ENCODE measurements at regions not wholly inside any gene's neighbourhood (a gene's known extent, or its start where the extent isn't known, plus 50 kb on each side); places are given as distances from the start of the nearest gene placed in this dataset.

- Histone ChIP-seq H3K36me3 (ENCODE audit: control insufficient read depth in 3 of 3, insufficient read depth in 2 of 3, low read depth in 1 of 3, low read length in 3 of 3) (no peaks in the 10 kb centered on the region), H3K27ac (ENCODE audit: low read depth in 1 of 3, low read length in 2 of 3) (no peak overlapping the region), H3K4me1 (ENCODE audit: control insufficient read depth in 3 of 3, insufficient read depth in 2 of 3, low read depth in 1 of 3, low read length in 2 of 3) (peaks cover 0 to 6% (median 0%) of the 10 kb centered on the region in 3 donors), H3K4me3 (ENCODE audit: low read depth in 1 of 3, low read length in 3 of 3) (no peak overlapping the region), H3K9me3 (ENCODE audit: control insufficient read depth in 2 of 2, insufficient read depth in 1 of 2, low read depth in 1 of 2, low read length in 1 of 2) (no peaks in the 10 kb centered on the region), H3K27me3 (ENCODE audit: control insufficient read depth in 3 of 3, insufficient read depth in 3 of 3, low read length in 3 of 3) (no peaks in the 10 kb centered on the region)
- FAIRE-seq (no peak), DNase-seq (peak; percentile 4 to 40)
- 13 to 34% (median 18%) methylated on average over 4 of the region's 4 CpGs for WGBS, 3 donors
Measured at GRCh38 chr18:27847412-27847811, 329.5 kb downstream of the CDH2 start.

GRCh38 chr18:27845897-27846296 is 331.0 kb downstream of the CDH2 start:
- FAIRE-seq: no peak
- 64 to 82% (median 79%) methylated on average over 2 of the region's 2 CpGs for WGBS, 3 donors

GRCh38 chr18:27843783-27844777 is 332.9 kb downstream of the CDH2 start:
- Histone ChIP-seq H3K4me3 (ENCODE audit: low read depth in 1 of 3, low read length in 3 of 3) (no peak overlapping the region), H3K27me3 (ENCODE audit: control insufficient read depth in 3 of 3, insufficient read depth in 3 of 3, low read length in 3 of 3) (no peaks in the 10 kb centered on the region), H3K36me3 (ENCODE audit: control insufficient read depth in 3 of 3, insufficient read depth in 2 of 3, low read depth in 1 of 3, low read length in 3 of 3) (no peaks in the 10 kb centered on the region), H3K4me1 (ENCODE audit: control insufficient read depth in 3 of 3, insufficient read depth in 2 of 3, low read depth in 1 of 3, low read length in 2 of 3) (peaks cover 0 to 6% (median 0%) of the 10 kb centered on the region in 3 donors), H3K27ac (ENCODE audit: low read depth in 1 of 3, low read length in 2 of 3) (no peak overlapping the region), H3K9me3 (ENCODE audit: control insufficient read depth in 2 of 2, insufficient read depth in 1 of 2, low read depth in 1 of 2, low read length in 1 of 2) (no peaks in the 10 kb centered on the region)
- no peak for DNase-seq
- no peak for FAIRE-seq
- WGBS, 3 donors: 21 to 52% (median 25%) methylated on average over 3 of the region's 3 CpGs

More at GRCh38 chr18:27845897-27846296, 331.0 kb downstream of the CDH2 start:
- Histone ChIP-seq H3K9me3 (ENCODE audit: control insufficient read depth in 2 of 2, insufficient read depth in 1 of 2, low read depth in 1 of 2, low read length in 1 of 2) (no peaks in the 10 kb centered on the region), H3K27ac (ENCODE audit: low read depth in 1 of 3, low read length in 2 of 3) (no peak overlapping the region), H3K36me3 (ENCODE audit: control insufficient read depth in 3 of 3, insufficient read depth in 2 of 3, low read depth in 1 of 3, low read length in 3 of 3) (no peaks in the 10 kb centered on the region), H3K4me3 (ENCODE audit: low read depth in 1 of 3, low read length in 3 of 3) (no peak overlapping the region), H3K4me1 (ENCODE audit: control insufficient read depth in 3 of 3, insufficient read depth in 2 of 3, low read depth in 1 of 3, low read length in 2 of 3) (peaks cover 0 to 6% (median 0%) of the 10 kb centered on the region in 3 donors), H3K27me3 (ENCODE audit: control insufficient read depth in 3 of 3, insufficient read depth in 3 of 3, low read length in 3 of 3) (no peaks in the 10 kb centered on the region)
- no peak for DNase-seq

GRCh38 chr18:27839141-27839540 is 337.8 kb downstream of the CDH2 start:
- H3K4me3 ChIP-seq (ENCODE audit: low read depth in 1 of 3, low read length in 3 of 3): no peak overlapping the region
- H3K27me3 ChIP-seq (ENCODE audit: control insufficient read depth in 3 of 3, insufficient read depth in 3 of 3, low read length in 3 of 3): no peaks in the 10 kb centered on the region
- whole genome bisulfite sequencing, 3 donors: 43 to 77% (median 63%) methylated on average over 2 of the region's 2 CpGs
- H3K27ac ChIP-seq (ENCODE audit: low read depth in 1 of 3, low read length in 2 of 3): no peak overlapping the region
- no peaks in the 10 kb centered on the region for H3K36me3 ChIP-seq (ENCODE audit: control insufficient read depth in 3 of 3, insufficient read depth in 2 of 3, low read depth in 1 of 3, low read length in 3 of 3)
- DNase-seq (no peak), FAIRE-seq (no peak)
- H3K4me1 ChIP-seq (ENCODE audit: control insufficient read depth in 3 of 3, insufficient read depth in 2 of 3, low read depth in 1 of 3, low read length in 2 of 3): no peaks in the 10 kb centered on the region
- no peaks in the 10 kb centered on the region for H3K9me3 ChIP-seq (ENCODE audit: control insufficient read depth in 2 of 2, insufficient read depth in 1 of 2, low read depth in 1 of 2, low read length in 1 of 2)

GRCh38 chr18:27838225-27838624 is 338.7 kb downstream of the CDH2 start:
- no peaks in the 10 kb centered on the region for H3K9me3 ChIP-seq (ENCODE audit: control insufficient read depth in 2 of 2, insufficient read depth in 1 of 2, low read depth in 1 of 2, low read length in 1 of 2)
- FAIRE-seq (no peak), DNase-seq (no peak)

GRCh38 chr18:27826101-27826500 is 350.8 kb downstream of the CDH2 start:
- H3K27ac ChIP-seq (ENCODE audit: low read depth in 1 of 3, low read length in 2 of 3): no peak overlapping the region
- WGBS, 3 donors: 82 to 86% (median 86%) methylated on average over 2 of the region's 2 CpGs
- no peaks in the 10 kb centered on the region for H3K36me3 ChIP-seq (ENCODE audit: control insufficient read depth in 3 of 3, insufficient read depth in 2 of 3, low read depth in 1 of 3, low read length in 3 of 3)
- no peak for FAIRE-seq
- H3K9me3 ChIP-seq (ENCODE audit: control insufficient read depth in 2 of 2, insufficient read depth in 1 of 2, low read depth in 1 of 2, low read length in 1 of 2): no peaks in the 10 kb centered on the region
- H3K27me3 ChIP-seq (ENCODE audit: control insufficient read depth in 3 of 3, insufficient read depth in 3 of 3, low read length in 3 of 3): no peaks in the 10 kb centered on the region
- no peak overlapping the region for H3K4me3 ChIP-seq (ENCODE audit: low read depth in 1 of 3, low read length in 3 of 3)
- no peaks in the 10 kb centered on the region for H3K4me1 ChIP-seq (ENCODE audit: control insufficient read depth in 3 of 3, insufficient read depth in 2 of 3, low read depth in 1 of 3, low read length in 2 of 3)
- DNase-seq: no peak

More at GRCh38 chr18:27838225-27838624, 338.7 kb downstream of the CDH2 start:
- H3K4me1 ChIP-seq (ENCODE audit: control insufficient read depth in 3 of 3, insufficient read depth in 2 of 3, low read depth in 1 of 3, low read length in 2 of 3): no peaks in the 10 kb centered on the region
- no peak overlapping the region for H3K27ac ChIP-seq (ENCODE audit: low read depth in 1 of 3, low read length in 2 of 3)
- H3K27me3 ChIP-seq (ENCODE audit: control insufficient read depth in 3 of 3, insufficient read depth in 3 of 3, low read length in 3 of 3): no peaks in the 10 kb centered on the region
- no peaks in the 10 kb centered on the region for H3K36me3 ChIP-seq (ENCODE audit: control insufficient read depth in 3 of 3, insufficient read depth in 2 of 3, low read depth in 1 of 3, low read length in 3 of 3)
- H3K4me3 ChIP-seq (ENCODE audit: low read depth in 1 of 3, low read length in 3 of 3): no peak overlapping the region

GRCh38 chr18:27825689-27826088 is 351.2 kb downstream of the CDH2 start:
- H3K36me3 ChIP-seq (ENCODE audit: control insufficient read depth in 3 of 3, insufficient read depth in 2 of 3, low read depth in 1 of 3, low read length in 3 of 3): no peaks in the 10 kb centered on the region
- no peak for DNase-seq
- no peak overlapping the region for H3K27ac ChIP-seq (ENCODE audit: low read depth in 1 of 3, low read length in 2 of 3)
- H3K4me3 ChIP-seq (ENCODE audit: low read depth in 1 of 3, low read length in 3 of 3): no peak overlapping the region
- no peaks in the 10 kb centered on the region for H3K4me1 ChIP-seq (ENCODE audit: control insufficient read depth in 3 of 3, insufficient read depth in 2 of 3, low read depth in 1 of 3, low read length in 2 of 3)
- WGBS, 3 donors: 89 to 92% (median 90%) methylated on average over 2 of the region's 2 CpGs
- FAIRE-seq: no peak
- H3K9me3 ChIP-seq (ENCODE audit: control insufficient read depth in 2 of 2, insufficient read depth in 1 of 2, low read depth in 1 of 2, low read length in 1 of 2): no peaks in the 10 kb centered on the region
- H3K27me3 ChIP-seq (ENCODE audit: control insufficient read depth in 3 of 3, insufficient read depth in 3 of 3, low read length in 3 of 3): no peaks in the 10 kb centered on the region

GRCh38 chr18:27824841-27825681 is 351.9 kb downstream of the CDH2 start:
- Histone ChIP-seq H3K9me3 (ENCODE audit: control insufficient read depth in 2 of 2, insufficient read depth in 1 of 2, low read depth in 1 of 2, low read length in 1 of 2) (no peaks in the 10 kb centered on the region), H3K27ac (ENCODE audit: low read depth in 1 of 3, low read length in 2 of 3) (no peak overlapping the region), H3K4me1 (ENCODE audit: control insufficient read depth in 3 of 3, insufficient read depth in 2 of 3, low read depth in 1 of 3, low read length in 2 of 3) (no peaks in the 10 kb centered on the region), H3K27me3 (ENCODE audit: control insufficient read depth in 3 of 3, insufficient read depth in 3 of 3, low read length in 3 of 3) (no peaks in the 10 kb centered on the region), H3K4me3 (ENCODE audit: low read depth in 1 of 3, low read length in 3 of 3) (no peak overlapping the region), H3K36me3 (ENCODE audit: control insufficient read depth in 3 of 3, insufficient read depth in 2 of 3, low read depth in 1 of 3, low read length in 3 of 3) (no peaks in the 10 kb centered on the region)
- no peak for FAIRE-seq
- 76 to 79% (median 77%) methylated on average over 5 of the region's 5 CpGs for WGBS, 3 donors
- DNase-seq: no peak

Measured in small intestine (tissue), 7 donors.